H1 (cell line): ENCODE measurements at regions not wholly inside any gene's neighbourhood (a gene's known extent, or its start where the extent isn't known, plus 50 kb on each side); places are given as distances from the start of the nearest gene placed in this dataset.
A peak's percentile ranks its signal among the peaks of the same experiment; 100 is the strongest.

ENCODE experiments used
- CTCF ChIA-PET: fragments of 300-600 bp; sonication (Branson Sonifier 250); formaldehyde crosslinking; loops from one replicate; lab custom pipeline; 2021; ENCODE audit not compliant: partially characterized antibody; lab: Charles Lee
- POLR2A ChIA-PET: fragments of 300-600 bp; sonication (Branson Sonifier 250); formaldehyde crosslinking; loops from one replicate; lab custom pipeline; 2021; ENCODE audit warnings: inconsistent platforms; ENCODE audit not compliant: partially characterized antibody; lab: Charles Lee
- DNase-seq, 2 experiments: peaks; one replicate each; pipeline versions ENCODE4 v3.0.0 to v3.0.0-alpha.2; 2010 to 2022; ENCODE audit warnings: low spot score in 2 of 2, low read depth in 1 of 2, mixed read lengths in 1 of 2
- FAIRE-seq: peaks from 2 replicates; lab custom pipeline; 2011; peaks lifted over from hg19 to GRCh38; lab: Jason Lieb, UNC
- H2AFZ ChIP-seq: 2 replicates; pipeline ENCODE4 v1.8.1; 2012; ENCODE audit warnings: low read length, inconsistent platforms
- H2AK5ac ChIP-seq: 2 replicates; pipeline ENCODE4 v1.6.1; 2013; ENCODE audit warnings: low read depth, low read length
- H2BK120ac ChIP-seq: replicated peaks from 2 replicates; pipeline ENCODE3; 2013; ENCODE audit warnings: low read depth, low read length, inconsistent platforms
- H2BK12ac ChIP-seq: 2 replicates; pipeline ENCODE4 v1.6.1; 2013; ENCODE audit warnings: low read depth, low read length
- H2BK15ac ChIP-seq: 2 replicates; pipeline ENCODE4 v1.6.1; 2013; ENCODE audit warnings: low read length
- H2BK20ac ChIP-seq: 2 replicates; pipeline ENCODE4 v1.6.1; 2013; ENCODE audit warnings: low read length
- H2BK5ac ChIP-seq: 2 replicates; pipeline ENCODE4 v1.6.1; 2013; ENCODE audit warnings: low read depth, low read length
- H3K14ac ChIP-seq: 2 replicates; pipeline ENCODE4 v1.6.1; 2013; ENCODE audit warnings: inconsistent platforms; ENCODE audit not compliant: insufficient read length
- H3K18ac ChIP-seq: 2 replicates; pipeline ENCODE4 v1.6.1; 2013; ENCODE audit warnings: low read length; ENCODE audit errors: extremely low read depth
- H3K23ac ChIP-seq: 2 replicates; pipeline ENCODE4 v1.6.1; 2013; ENCODE audit warnings: inconsistent platforms; ENCODE audit not compliant: insufficient read length
- H3K23me2 ChIP-seq: 2 replicates; pipeline ENCODE4 v1.6.1; 2013; ENCODE audit warnings: low read depth, low read length
- H3K27ac ChIP-seq: 2 replicates; pipeline ENCODE4 v1.6.1; 2011; ENCODE audit warnings: low read depth, low read length, inconsistent platforms
- H3K27me3 ChIP-seq, 4 experiments: replicated peaks in 1 of 4; 1 replicate in 1 of 4; 2 replicates in 3 of 4; pipeline versions ENCODE4 v1.6.1 to v1.8.1; 2011 to 2013; ENCODE audit warnings: low read length in 3 of 4, mild to moderate bottlenecking in 3 of 4, inconsistent platforms in 2 of 4, mixed read lengths in 2 of 4, moderate library complexity in 1 of 4; ENCODE audit not compliant: control insufficient read depth in 3 of 4, insufficient read depth in 3 of 4; ENCODE audit errors: extremely low read depth in 1 of 4
- H3K36me3 ChIP-seq, 4 experiments: 2 replicates each; pipeline versions ENCODE4 v1.6.1 to v1.8.1; 2011 to 2013; ENCODE audit warnings: mild to moderate bottlenecking in 4 of 4, low read length in 3 of 4, moderate library complexity in 2 of 4, control low read depth in 1 of 4, inconsistent platforms in 1 of 4; ENCODE audit not compliant: insufficient read depth in 4 of 4, control insufficient read depth in 2 of 4
- H3K4ac ChIP-seq: replicated peaks from 2 replicates; pipeline ENCODE3; 2013; ENCODE audit warnings: low read length, low read depth, mixed read lengths, inconsistent platforms; ENCODE audit not compliant: insufficient read length
- H3K4me1 ChIP-seq, 4 experiments: replicated peaks in 1 of 4; 1 replicate in 1 of 4; 2 replicates in 3 of 4; pipeline versions ENCODE4 v1.6.1 to v1.8.1; 2011 to 2013; ENCODE audit warnings: low read length in 3 of 4, inconsistent platforms in 2 of 4, mixed read lengths in 1 of 4; ENCODE audit not compliant: insufficient read depth in 4 of 4, control insufficient read depth in 3 of 4
- H3K4me2 ChIP-seq, 2 experiments: 2 replicates each; pipeline versions ENCODE4 v1.6.1 to v1.8.1; 2011 to 2013; ENCODE audit warnings: low read depth in 2 of 2, low read length in 2 of 2, control low read depth in 1 of 2, inconsistent platforms in 1 of 2, mild to moderate bottlenecking in 1 of 2; ENCODE audit not compliant: insufficient read depth in 1 of 2
- H3K4me3 ChIP-seq, 4 experiments: fragments of 200-600, 300-600 bp in 1 of 4; sonication (generic), shearing (Covaris generic), sonication (Bioruptor Twin) in 1 of 4; 2 replicates each; pipeline versions ENCODE4 v1.5.1 to v1.8.1; 2011 to 2016; ENCODE audit warnings: low read length in 4 of 4, low read depth in 3 of 4, control low read depth in 2 of 4, inconsistent platforms in 2 of 4, mild to moderate bottlenecking in 2 of 4, mixed read lengths in 1 of 4, moderate library complexity in 1 of 4; ENCODE audit not compliant: insufficient read depth in 2 of 4; ENCODE audit errors: extremely low read depth in 1 of 4
- H3K56ac ChIP-seq: replicated peaks from 2 replicates; pipeline ENCODE3; 2013; ENCODE audit warnings: low read depth, mild to moderate bottlenecking, mixed read lengths, low read length, inconsistent platforms; ENCODE audit not compliant: insufficient read length
- H3K79me1 ChIP-seq: 2 replicates; pipeline ENCODE4 v1.6.1; 2013; ENCODE audit warnings: low read depth, low read length, control low read depth
- H3K79me2 ChIP-seq, 2 experiments: 2 replicates each; pipeline versions ENCODE4 v1.6.1 to v1.8.1; 2012 to 2013; ENCODE audit warnings: low read length in 2 of 2, mild to moderate bottlenecking in 2 of 2, inconsistent platforms in 1 of 2; ENCODE audit not compliant: insufficient read depth in 2 of 2, control insufficient read depth in 1 of 2
- H3K9ac ChIP-seq, 4 experiments: replicated peaks in 1 of 4; 1 replicate in 1 of 4; 2 replicates in 3 of 4; pipeline versions ENCODE4 v1.6.1 to v1.8.1; 2011 to 2013; ENCODE audit warnings: low read depth in 3 of 4, low read length in 3 of 4, control low read depth in 2 of 4, mild to moderate bottlenecking in 2 of 4, moderate library complexity in 2 of 4, inconsistent platforms in 1 of 4; ENCODE audit errors: extremely low read depth in 1 of 4
- H3K9me3 ChIP-seq, 2 experiments: 2 replicates each; pipeline versions ENCODE4 v1.6.1 to v1.8.1; 2012 to 2013; ENCODE audit warnings: mild to moderate bottlenecking in 2 of 2, moderate library complexity in 2 of 2, control low read depth in 1 of 2, inconsistent platforms in 1 of 2, low read depth in 1 of 2, low read length in 1 of 2, mixed read lengths in 1 of 2; ENCODE audit not compliant: insufficient read depth in 2 of 2
- H4K20me1 ChIP-seq, 2 experiments: replicated peaks in 1 of 2; 2 replicates each; pipeline versions ENCODE3 to v1.8.1; 2011 to 2013; ENCODE audit warnings: inconsistent platforms in 2 of 2, low read length in 2 of 2, mild to moderate bottlenecking in 1 of 2; ENCODE audit not compliant: insufficient read depth in 2 of 2, control insufficient read depth in 1 of 2
- H4K5ac ChIP-seq: 2 replicates; pipeline ENCODE4 v1.6.1; 2013; ENCODE audit warnings: low read length, low read depth, mixed read lengths, inconsistent platforms; ENCODE audit not compliant: insufficient read length
- H4K8ac ChIP-seq: 2 replicates; pipeline ENCODE4 v1.8.0; 2013; ENCODE audit warnings: mild to moderate bottlenecking, moderate library complexity, low read length, inconsistent platforms; ENCODE audit not compliant: insufficient read depth; ENCODE audit errors: extremely low read depth
- H4K91ac ChIP-seq: replicated peaks from 2 replicates; pipeline ENCODE3; 2013; ENCODE audit warnings: low read length, mixed read lengths, inconsistent platforms; ENCODE audit not compliant: insufficient read length
- WGBS, 2 experiments: shearing (Covaris generic) in 1 of 2; methylation state at CpG; one replicate each; pipeline versions ENCODE4 v1.1.6 to v1.1.7; 2013 to 2015; ENCODE audit warnings: low lambda C conversion rate in 2 of 2, mixed read lengths in 2 of 2, inconsistent platforms in 1 of 2, low coverage in 1 of 2, missing lambda C conversion rate in 1 of 2; ENCODE audit not compliant: insufficient replicate concordance in 2 of 2, insufficient coverage in 1 of 2, insufficient read length in 1 of 2; ENCODE audit errors: extremely low coverage in 1 of 2, missing lambda C conversion rate in 1 of 2; 5-methylcytosine and 5-hydroxymethylcytosine counted together

- Histone ChIP-seq H3K4me2 (no peak overlapping the region), H4K91ac (no peak overlapping the region), H3K18ac (no peak overlapping the region; the same call in 1 of the 2 replicates), H4K20me1 (no peaks in the 10 kb centered on the region), H3K79me2 (no peaks in the 10 kb centered on the region), H2BK15ac (no peak overlapping the region), H3K9me3 (no peaks in the 10 kb centered on the region), H3K4ac (no peak overlapping the region), H3K27me3 (no peaks in the 10 kb centered on the region), H3K4me1 (peaks cover 7 to 16% (median 11%) of the 10 kb centered on the region in 4 experiments; a peak in 6 of 7 replicates), H2BK5ac (no peak overlapping the region), H2BK12ac (no peak overlapping the region), H3K27ac (no peak overlapping the region), H3K14ac (no peak overlapping the region), H4K8ac (no peak overlapping the region), H2AFZ (no peak overlapping the region), H3K4me3 (no peak overlapping the region), H3K9ac (no peak overlapping the region), H3K79me1 (no peaks in the 10 kb centered on the region), H2BK20ac (peak overlapping the region; percentile 2; the same call in 1 of the 2 replicates), H2BK120ac (no peak overlapping the region), H3K23me2 (no peaks in the 10 kb centered on the region), H3K56ac (no peak overlapping the region), H3K36me3 (no peaks in the 10 kb centered on the region), H2AK5ac (no peak overlapping the region), H4K5ac (no peak overlapping the region), H3K23ac (no peak overlapping the region)
- no peak for FAIRE-seq
- DNase-seq = no peak
- ChIA-PET POLR2A (no interaction called here), CTCF (interaction anchor here (0.6 kb wide), 1 partner anchor 11 kb away, joined by 3 read pairs; no protein-coding TSS in a partner anchor)
- 93% methylated on average over 4 of the region's 4 CpGs; no CpG with 5 or more reads in 1 of the 2 experiments for WGBS, 2 experiments
These were observed 166.4 kb upstream of the ZNF217 start for GRCh38 chr20:53760025-53760441.
